Frontal cortex (tissue), 3 donors: ENCODE measurements at regions not wholly inside any gene's neighbourhood (a gene's known extent, or its start where the extent isn't known, plus 50 kb on each side); places are given as distances from the start of the nearest gene placed in this dataset.

Experiments used
- DNase-seq, 2 donors: peaks; one replicate each; pipeline ENCODE4 v3.0.0; 2012; ENCODE audit warnings: low spot score in 2 of 2
- FAIRE-seq: peaks from 2 replicates; lab custom pipeline; 2012; peaks lifted over from hg19 to GRCh38; lab: Jason Lieb, UNC
- donor health status: control.
- donor health status: control.
- donor health status: control.

- no peak for FAIRE-seq
- no peak for DNase-seq
Observed at GRCh38 chr10:130567436-130567835, 431.2 kb downstream of the GLRX3 start.

- DNase-seq (no peak), FAIRE-seq (no peak)
Observed at GRCh38 chr10:130568246-130568645, 432.1 kb downstream of the GLRX3 start.

- FAIRE-seq (no peak), DNase-seq (no peak)
Observed at GRCh38 chr10:130570074-130570473, 433.9 kb downstream of the GLRX3 start.

GRCh38 chr10:130571674-130572073 is 435.5 kb downstream of the GLRX3 start:
- FAIRE-seq = no peak
- DNase-seq = no peak

GRCh38 chr10:130573446-130573845 is 437.3 kb downstream of the GLRX3 start:
- FAIRE-seq = no peak
- no peak for DNase-seq

GRCh38 chr10:130575756-130576285 is 439.6 kb downstream of the GLRX3 start:
- no peak for FAIRE-seq

GRCh38 chr10:130576427-130576826 is 440.2 kb downstream of the GLRX3 start:
- DNase-seq = no peak
- FAIRE-seq = no peak

More at GRCh38 chr10:130575756-130576285, 439.6 kb downstream of the GLRX3 start:
- DNase-seq = no peak

- DNase-seq = no peak
- no peak for FAIRE-seq
Observed at GRCh38 chr10:130577039-130577438, 440.8 kb downstream of the GLRX3 start.

- FAIRE-seq = no peak
Observed at GRCh38 chr10:130578532-130579289, 442.5 kb downstream of the GLRX3 start.

GRCh38 chr10:130579913-130580312 is 443.7 kb downstream of the GLRX3 start:
- DNase-seq = no peak
- FAIRE-seq = no peak

More at GRCh38 chr10:130578532-130579289, 442.5 kb downstream of the GLRX3 start:
- no peak for DNase-seq

GRCh38 chr10:130580975-130581374 is 444.8 kb downstream of the GLRX3 start:
- DNase-seq = no peak

GRCh38 chr10:130587718-130588117 is 451.5 kb downstream of the GLRX3 start:
- no peak for DNase-seq
- no peak for FAIRE-seq

More at GRCh38 chr10:130580975-130581374, 444.8 kb downstream of the GLRX3 start:
- no peak for FAIRE-seq

- FAIRE-seq = no peak
- DNase-seq = no peak
Observed at GRCh38 chr10:130606001-130606405, 469.8 kb downstream of the GLRX3 start.

GRCh38 chr10:130607366-130607765 is 471.2 kb downstream of the GLRX3 start:
- no peak for FAIRE-seq
- no peak for DNase-seq

GRCh38 chr10:130611239-130611638 is 475.0 kb downstream of the GLRX3 start:
- FAIRE-seq (no peak), DNase-seq (no peak)

- no peak for FAIRE-seq
- no peak for DNase-seq
Observed at GRCh38 chr10:130615457-130615856, 479.3 kb downstream of the GLRX3 start.

- FAIRE-seq = no peak
Observed at GRCh38 chr10:130617985-130618384, 481.8 kb downstream of the GLRX3 start.

GRCh38 chr10:130618647-130619046 is 482.5 kb downstream of the GLRX3 start:
- no peak for DNase-seq
- FAIRE-seq = no peak

More at GRCh38 chr10:130617985-130618384, 481.8 kb downstream of the GLRX3 start:
- DNase-seq = no peak

GRCh38 chr10:130621231-130621775 is 485.1 kb downstream of the GLRX3 start:
- no peak for FAIRE-seq
- no peak for DNase-seq

GRCh38 chr10:130623680-130624267 is 487.6 kb downstream of the GLRX3 start:
- no peak for DNase-seq
- no peak for FAIRE-seq
